Rectal smooth muscle tissue (tissue), 1 donor: ENCODE measurements at regions not wholly inside any gene's neighbourhood (a gene's known extent, or its start where the extent isn't known, plus 50 kb on each side); places are given as distances from the start of the nearest gene placed in this dataset.
"Not testable (repeated sequence)": the region's sequence is repeated elsewhere in the genome, so short reads cannot be mapped to it uniquely, and the experiment has no call there.

Experiments used
- H3K27ac ChIP-seq: one replicate; pipeline ENCODE4 v1.7.0; 2013; ENCODE audit warnings: low read depth, low read length, inconsistent platforms
- H3K27me3 ChIP-seq: one replicate; pipeline ENCODE4 v1.7.0; 2013; ENCODE audit warnings: low read length; ENCODE audit not compliant: control insufficient read depth, insufficient read depth
- H3K36me3 ChIP-seq: one replicate; pipeline ENCODE4 v1.7.0; 2013; ENCODE audit warnings: low read length; ENCODE audit not compliant: control insufficient read depth, insufficient read depth
- H3K4me1 ChIP-seq: one replicate; pipeline ENCODE4 v1.7.0; 2013; ENCODE audit warnings: low read length; ENCODE audit not compliant: control insufficient read depth, insufficient read depth
- H3K4me3 ChIP-seq: one replicate; pipeline ENCODE4 v1.7.0; 2013; ENCODE audit warnings: low read length
- H3K9ac ChIP-seq: one replicate; pipeline ENCODE4 v1.7.0; 2013; ENCODE audit warnings: low read length

- no peaks in the 10 kb centered on the region for H3K4me1 ChIP-seq
- no peak overlapping the region for H3K27ac ChIP-seq
- H3K9ac ChIP-seq, result no peak overlapping the region
- H3K27me3 ChIP-seq, result no peaks in the 10 kb centered on the region
- H3K4me3 ChIP-seq, result no peak overlapping the region
- H3K36me3 ChIP-seq, result no peaks in the 10 kb centered on the region
Observed at GRCh38 chr1:199029401-199029800, 390.6 kb downstream of the PTPRC start.

- Histone ChIP-seq H3K9ac (no peak overlapping the region), H3K4me1 (no peaks in the 10 kb centered on the region), H3K27me3 (no peaks in the 10 kb centered on the region), H3K27ac (no peak overlapping the region), H3K4me3 (no peak overlapping the region), H3K36me3 (no peaks in the 10 kb centered on the region)
Observed at GRCh38 chr1:199029855-199030254, 391.0 kb downstream of the PTPRC start.

GRCh38 chr1:199030541-199030940, 391.7 kb downstream of the PTPRC start:
- H3K36me3 ChIP-seq, H3K4me1 ChIP-seq, H3K27me3 ChIP-seq, H3K9ac ChIP-seq, H3K4me3 ChIP-seq, H3K27ac ChIP-seq: not testable (repeated sequence)

- not testable (repeated sequence) for H3K36me3 ChIP-seq, H3K9ac ChIP-seq, H3K4me3 ChIP-seq, H3K27me3 ChIP-seq, H3K27ac ChIP-seq, H3K4me1 ChIP-seq
Observed at GRCh38 chr1:199031170-199031569, 392.3 kb downstream of the PTPRC start.

GRCh38 chr1:199032479-199032878, 393.6 kb downstream of the PTPRC start:
- not testable (repeated sequence) for H3K27me3 ChIP-seq, H3K36me3 ChIP-seq, H3K27ac ChIP-seq, H3K9ac ChIP-seq, H3K4me1 ChIP-seq, H3K4me3 ChIP-seq

- H3K36me3 ChIP-seq, result no peaks in the 10 kb centered on the region
- no peak overlapping the region for H3K4me3 ChIP-seq
- no peak overlapping the region for H3K9ac ChIP-seq
- no peaks in the 10 kb centered on the region for H3K4me1 ChIP-seq
- no peak overlapping the region for H3K27ac ChIP-seq
- H3K27me3 ChIP-seq, result no peaks in the 10 kb centered on the region
Observed at GRCh38 chr1:199033661-199034060, 394.8 kb downstream of the PTPRC start.

- Histone ChIP-seq H3K27me3 (no peaks in the 10 kb centered on the region), H3K4me3 (no peak overlapping the region), H3K36me3 (no peaks in the 10 kb centered on the region), H3K9ac (no peak overlapping the region), H3K4me1 (no peaks in the 10 kb centered on the region), H3K27ac (no peak overlapping the region)
Observed at GRCh38 chr1:199038156-199038555, 399.3 kb downstream of the PTPRC start.

GRCh38 chr1:199040076-199040905, 401.5 kb downstream of the PTPRC start:
- H3K9ac ChIP-seq, result no peak overlapping the region
- H3K4me3 ChIP-seq, result no peak overlapping the region
- no peaks in the 10 kb centered on the region for H3K27me3 ChIP-seq
- no peaks in the 10 kb centered on the region for H3K4me1 ChIP-seq
- no peaks in the 10 kb centered on the region for H3K36me3 ChIP-seq
- H3K27ac ChIP-seq, result no peak overlapping the region

GRCh38 chr1:199041173-199041914, 402.5 kb downstream of the PTPRC start:
- no peak overlapping the region for H3K4me3 ChIP-seq
- H3K27ac ChIP-seq, result no peak overlapping the region
- no peak overlapping the region for H3K9ac ChIP-seq
- H3K4me1 ChIP-seq, result no peaks in the 10 kb centered on the region
- H3K27me3 ChIP-seq, result no peaks in the 10 kb centered on the region
- H3K36me3 ChIP-seq, result no peaks in the 10 kb centered on the region

- no peaks in the 10 kb centered on the region for H3K36me3 ChIP-seq
- no peaks in the 10 kb centered on the region for H3K4me1 ChIP-seq
- H3K27ac ChIP-seq, result no peak overlapping the region
- no peaks in the 10 kb centered on the region for H3K27me3 ChIP-seq
- H3K4me3 ChIP-seq, result no peak overlapping the region
- H3K9ac ChIP-seq, result no peak overlapping the region
Observed at GRCh38 chr1:199042193-199042592, 403.4 kb downstream of the PTPRC start.

GRCh38 chr1:199044191-199044590, 405.4 kb downstream of the PTPRC start:
- no peaks in the 10 kb centered on the region for H3K36me3 ChIP-seq
- no peak overlapping the region for H3K4me3 ChIP-seq
- no peak overlapping the region for H3K27ac ChIP-seq

GRCh38 chr1:199046618-199047017, 407.8 kb downstream of the PTPRC start:
- H3K4me3 ChIP-seq, result no peak overlapping the region

More at GRCh38 chr1:199044191-199044590, 405.4 kb downstream of the PTPRC start:
- Histone ChIP-seq H3K4me1 (no peaks in the 10 kb centered on the region), H3K27me3 (no peaks in the 10 kb centered on the region), H3K9ac (no peak overlapping the region)

GRCh38 chr1:199054694-199055093, 415.9 kb downstream of the PTPRC start:
- Histone ChIP-seq H3K36me3 (no peaks in the 10 kb centered on the region), H3K9ac (no peak overlapping the region), H3K4me3 (no peak overlapping the region), H3K4me1 (no peaks in the 10 kb centered on the region), H3K27ac (no peak overlapping the region), H3K27me3 (no peaks in the 10 kb centered on the region)

More at GRCh38 chr1:199046618-199047017, 407.8 kb downstream of the PTPRC start:
- H3K27me3 ChIP-seq, result no peaks in the 10 kb centered on the region
- no peaks in the 10 kb centered on the region for H3K4me1 ChIP-seq
- H3K36me3 ChIP-seq, result no peaks in the 10 kb centered on the region
- no peak overlapping the region for H3K27ac ChIP-seq
- no peak overlapping the region for H3K9ac ChIP-seq
